ENCODE measurements at regions not wholly inside any gene's neighbourhood (a gene's known extent, or its start where the extent isn't known, plus 50 kb on each side); places are given as distances from the start of the nearest gene placed in this dataset.

DNA sequence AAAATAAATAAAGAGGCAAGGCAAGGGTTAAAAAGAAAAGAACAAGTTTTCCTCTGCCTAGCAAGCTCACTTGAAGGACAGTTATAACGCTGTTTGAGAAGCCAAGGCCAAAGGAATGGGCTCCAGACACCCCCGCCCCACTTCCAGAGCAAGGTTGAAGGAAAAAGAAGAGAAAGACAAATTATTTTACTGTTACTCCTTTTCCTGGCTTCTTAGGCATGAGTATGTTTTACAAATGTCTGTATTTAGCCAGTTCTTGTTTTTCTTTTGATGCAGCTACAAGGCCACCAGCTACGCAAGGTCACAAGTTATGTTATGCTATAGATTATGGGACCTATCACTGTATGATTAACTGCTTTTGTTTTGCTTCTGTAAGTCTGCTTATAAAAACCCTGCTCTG is 94.6 kb downstream of the ZNF22 start:
- H4K20me1 ChIP-seq (ENCODE audit: insufficient read depth, low read length), result no peaks in the 10 kb centered on the region
- no peak overlapping the region for H3K23ac ChIP-seq (ENCODE audit: low read depth, low read length)
- H4K5ac ChIP-seq (ENCODE audit: low read depth, low read length), result no peak overlapping the region
- no TSS peak for BruUV-seq (replicated peaks)
- DNase-seq, result no peak
- dilution Hi-C loops (cut with HindIII; ENCODE audit: low sequenced_read_pairs, unreplicated experiment) (no loop called here), intact Hi-C loops (cut with micrococcal nuclease) (no loop called here), in situ Hi-C loops (cut with MboI; ENCODE audit: low sequenced_read_pairs) (no loop called here)
- H4K8ac ChIP-seq (ENCODE audit: low read depth in 2 of 2, low read length in 2 of 2), result no peak overlapping the region
- TF ChIP-seq RFX5 (IDR thresholded peaks at IDR 0.05; ENCODE audit: low read depth, low read length), result no peak
- no peak for TF ChIP-seq MAZ (IDR thresholded peaks at IDR 0.05; ENCODE audit: borderline replicate concordance, low read depth, low read length)
- TF ChIP-seq, protein P1, sequence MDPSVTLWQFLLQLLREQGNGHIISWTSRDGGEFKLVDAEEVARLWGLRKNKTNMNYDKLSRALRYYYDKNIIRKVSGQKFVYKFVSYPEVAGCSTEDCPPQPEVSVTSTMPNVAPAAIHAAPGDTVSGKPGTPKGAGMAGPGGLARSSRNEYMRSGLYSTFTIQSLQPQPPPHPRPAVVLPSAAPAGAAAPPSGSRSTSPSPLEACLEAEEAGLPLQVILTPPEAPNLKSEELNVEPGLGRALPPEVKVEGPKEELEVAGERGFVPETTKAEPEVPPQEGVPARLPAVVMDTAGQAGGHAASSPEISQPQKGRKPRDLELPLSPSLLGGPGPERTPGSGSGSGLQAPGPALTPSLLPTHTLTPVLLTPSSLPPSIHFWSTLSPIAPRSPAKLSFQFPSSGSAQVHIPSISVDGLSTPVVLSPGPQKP (IDR thresholded peaks at IDR 0.05; ENCODE audit: borderline replicate concordance, low read depth, low read length), result no peak
- TF ChIP-seq BHLHE40 (IDR thresholded peaks at IDR 0.05; ENCODE audit: low read depth, low read length), result no peak
- no peak for TF ChIP-seq MXI1 (IDR thresholded peaks at IDR 0.05; ENCODE audit: borderline replicate concordance, low read depth, low read length)
- TF ChIP-seq CHD1 (IDR thresholded peaks at IDR 0.05; ENCODE audit: low read depth, low read length), result no peak
- TF ChIP-seq, protein P2, sequence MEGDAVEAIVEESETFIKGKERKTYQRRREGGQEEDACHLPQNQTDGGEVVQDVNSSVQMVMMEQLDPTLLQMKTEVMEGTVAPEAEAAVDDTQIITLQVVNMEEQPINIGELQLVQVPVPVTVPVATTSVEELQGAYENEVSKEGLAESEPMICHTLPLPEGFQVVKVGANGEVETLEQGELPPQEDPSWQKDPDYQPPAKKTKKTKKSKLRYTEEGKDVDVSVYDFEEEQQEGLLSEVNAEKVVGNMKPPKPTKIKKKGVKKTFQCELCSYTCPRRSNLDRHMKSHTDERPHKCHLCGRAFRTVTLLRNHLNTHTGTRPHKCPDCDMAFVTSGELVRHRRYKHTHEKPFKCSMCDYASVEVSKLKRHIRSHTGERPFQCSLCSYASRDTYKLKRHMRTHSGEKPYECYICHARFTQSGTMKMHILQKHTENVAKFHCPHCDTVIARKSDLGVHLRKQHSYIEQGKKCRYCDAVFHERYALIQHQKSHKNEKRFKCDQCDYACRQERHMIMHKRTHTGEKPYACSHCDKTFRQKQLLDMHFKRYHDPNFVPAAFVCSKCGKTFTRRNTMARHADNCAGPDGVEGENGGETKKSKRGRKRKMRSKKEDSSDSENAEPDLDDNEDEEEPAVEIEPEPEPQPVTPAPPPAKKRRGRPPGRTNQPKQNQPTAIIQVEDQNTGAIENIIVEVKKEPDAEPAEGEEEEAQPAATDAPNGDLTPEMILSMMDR (conservative IDR thresholded peaks at IDR 0.05; ENCODE audit: low read depth, low read length), result no peak
- no peak for TF ChIP-seq RCOR1 (IDR thresholded peaks at IDR 0.05; ENCODE audit: insufficient replicate concordance, low read length)
- TF ChIP-seq RAD21 (IDR thresholded peaks at IDR 0.05; ENCODE audit: low read length), result no peak
- TF ChIP-seq SMC3 (IDR thresholded peaks at IDR 0.05; ENCODE audit: low read depth, low read length), result no peak
- TF ChIP-seq FOS (IDR thresholded peaks at IDR 0.05; ENCODE audit: low read depth, low read length), result no peak
- TF ChIP-seq, protein P3, sequence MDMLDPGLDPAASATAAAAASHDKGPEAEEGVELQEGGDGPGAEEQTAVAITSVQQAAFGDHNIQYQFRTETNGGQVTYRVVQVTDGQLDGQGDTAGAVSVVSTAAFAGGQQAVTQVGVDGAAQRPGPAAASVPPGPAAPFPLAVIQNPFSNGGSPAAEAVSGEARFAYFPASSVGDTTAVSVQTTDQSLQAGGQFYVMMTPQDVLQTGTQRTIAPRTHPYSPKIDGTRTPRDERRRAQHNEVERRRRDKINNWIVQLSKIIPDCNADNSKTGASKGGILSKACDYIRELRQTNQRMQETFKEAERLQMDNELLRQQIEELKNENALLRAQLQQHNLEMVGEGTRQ (IDR thresholded peaks at IDR 0.05; ENCODE audit: low read depth, low read length), result no peak
- TF ChIP-seq POLR2A (IDR thresholded peaks at IDR 0.05; ENCODE audit: low read depth, low read length), result no peak
- TF ChIP-seq MAFK (IDR thresholded peaks at IDR 0.05; ENCODE audit: low read depth, low read length), result no peak
- no peaks in the 10 kb centered on the region for H3K9me1 ChIP-seq (ENCODE audit: insufficient read depth, low read length)
- H3K27me3 ChIP-seq (ENCODE audit: control insufficient read depth, insufficient read depth, low read length), result peaks cover 3% of the 10 kb centered on the region
- H3K79me1 ChIP-seq (ENCODE audit: low read depth in 1 of 2, low read length in 2 of 2), result no peaks in the 10 kb centered on the region
- CTCF ChIA-PET, result no interaction called here
- H2AFZ ChIP-seq (replicated peaks; ENCODE audit: low read length, poor library complexity), result no peak overlapping the region
- H4K91ac ChIP-seq (ENCODE audit: insufficient read depth, low read depth, low read length), result no peak overlapping the region
- H3K36me3 ChIP-seq (ENCODE audit: control insufficient read depth, insufficient read depth, low read length), result no peaks in the 10 kb centered on the region
- no peak overlapping the region for H3K56ac ChIP-seq (ENCODE audit: extremely low read depth, insufficient read depth, low read length)
- no peak overlapping the region for H3K4ac ChIP-seq (ENCODE audit: low read depth, low read length)
- WGBS, 2 experiments (ENCODE audit: extremely low coverage in 2 of 2, insufficient read length in 1 of 2), result no CpG with 5 or more reads among the region's 3 CpGs
- no peak overlapping the region for H2BK5ac ChIP-seq (ENCODE audit: low read depth, low read length, poor library complexity, severe bottlenecking)
- H3K9me3 ChIP-seq (ENCODE audit: control insufficient read depth, insufficient read depth, low read length), result no peaks in the 10 kb centered on the region
- no peak overlapping the region for H3K4me3 ChIP-seq (ENCODE audit: insufficient read depth, low read depth, low read length)
- no peak for ATAC-seq (ENCODE audit: low read depth)
- H3K18ac ChIP-seq (ENCODE audit: low read depth, low read length), result no peak overlapping the region
- POLR2A ChIA-PET (ENCODE audit: unreplicated experiment), result no interaction called here
- no peak overlapping the region for H2BK20ac ChIP-seq (ENCODE audit: low read depth, low read length)
- H3K9ac ChIP-seq (ENCODE audit: low read depth, low read length), result no peak overlapping the region
- no peak overlapping the region for H2AK5ac ChIP-seq (ENCODE audit: low read depth, low read length)
- H3K14ac ChIP-seq (replicated peaks; ENCODE audit: low read depth, low read length), result no peak overlapping the region
- H3K4me1 ChIP-seq (ENCODE audit: control insufficient read depth, insufficient read depth, low read length), result no peaks in the 10 kb centered on the region
- H2BK15ac ChIP-seq (ENCODE audit: low read depth, low read length), result no peak overlapping the region
- H3K27ac ChIP-seq (ENCODE audit: insufficient read depth, low read length), result no peak overlapping the region
- H2AK9ac ChIP-seq (replicated peaks; ENCODE audit: low read depth, low read length, poor library complexity), result no peak overlapping the region
- H2BK120ac ChIP-seq (ENCODE audit: low read depth, low read length), result no peak overlapping the region
- H3K4me2 ChIP-seq (ENCODE audit: low read depth, low read length), result no peak overlapping the region
